ENCODE measurements at regions not wholly inside any gene's neighbourhood (a gene's known extent, or its start where the extent isn't known, plus 50 kb on each side); places are given as distances from the start of the nearest gene placed in this dataset.

- intact Hi-C loops (cut with micrococcal nuclease) = no loop called here
- Mint-ChIP-seq H3K27me3 (peaks cover 2% of the 10 kb centered on the region), H3K27ac (no peak overlapping the region), H3K4me3 (no peak overlapping the region), H3K36me3 (ENCODE audit: low read depth) (no peaks in the 10 kb centered on the region), H3K4me1 (ENCODE audit: low read depth) (no peaks in the 10 kb centered on the region), H3K9me3 (no peaks in the 10 kb centered on the region)
Observed at GRCh38 chr12:46105735-46106134, 115.4 kb upstream of the SCAF11 start.

- Mint-ChIP-seq H3K27ac (no peak overlapping the region), H3K27me3 (peaks cover 2% of the 10 kb centered on the region), H3K4me3 (no peak overlapping the region), H3K9me3 (peaks cover 2% of the 10 kb centered on the region), H3K36me3 (ENCODE audit: low read depth) (no peaks in the 10 kb centered on the region), H3K4me1 (ENCODE audit: low read depth) (no peaks in the 10 kb centered on the region)
- intact Hi-C loops (cut with micrococcal nuclease) = no loop called here
Observed at GRCh38 chr12:46103559-46104383, 113.4 kb upstream of the SCAF11 start.

GRCh38 chr12:46101485-46101869 lies 111.1 kb upstream of the SCAF11 start:
- intact Hi-C loops (cut with micrococcal nuclease) = no loop called here
- Mint-ChIP-seq H3K36me3 (ENCODE audit: low read depth) (no peaks in the 10 kb centered on the region), H3K27me3 (peaks cover 2% of the 10 kb centered on the region), H3K4me3 (no peak overlapping the region), H3K4me1 (ENCODE audit: low read depth) (no peaks in the 10 kb centered on the region), H3K27ac (no peak overlapping the region), H3K9me3 (peaks cover 25% of the 10 kb centered on the region)

GRCh38 chr12:46100551-46101484 lies 110.4 kb upstream of the SCAF11 start:
- intact Hi-C loops (cut with micrococcal nuclease) = no loop called here
- Mint-ChIP-seq H3K9me3 (peaks cover 32% of the 10 kb centered on the region), H3K4me1 (ENCODE audit: low read depth) (no peaks in the 10 kb centered on the region), H3K27me3 (peaks cover 2% of the 10 kb centered on the region), H3K4me3 (no peak overlapping the region), H3K27ac (no peak overlapping the region), H3K36me3 (ENCODE audit: low read depth) (no peaks in the 10 kb centered on the region)

- H3K36me3 Mint-ChIP-seq (ENCODE audit: low read depth) = no peaks in the 10 kb centered on the region
- H3K27ac Mint-ChIP-seq = no peak overlapping the region
- peaks cover 61% of the 10 kb centered on the region for H3K9me3 Mint-ChIP-seq
- H3K27me3 Mint-ChIP-seq = peaks cover 1% of the 10 kb centered on the region
- no peak overlapping the region for H3K4me3 Mint-ChIP-seq
- H3K4me1 Mint-ChIP-seq (ENCODE audit: low read depth) = no peaks in the 10 kb centered on the region
- intact Hi-C loops (cut with micrococcal nuclease) = no loop called here
Observed at GRCh38 chr12:46089414-46090162, 99.2 kb upstream of the SCAF11 start.

- Mint-ChIP-seq H3K36me3 (ENCODE audit: low read depth) (no peaks in the 10 kb centered on the region), H3K4me1 (ENCODE audit: low read depth) (no peaks in the 10 kb centered on the region)
- intact Hi-C loops (cut with micrococcal nuclease) = no loop called here
Observed at GRCh38 chr12:46087916-46088439, 97.6 kb upstream of the SCAF11 start.

GRCh38 chr12:46084666-46085631 lies 94.6 kb upstream of the SCAF11 start:
- Mint-ChIP-seq H3K4me3 (no peak overlapping the region), H3K27ac (no peak overlapping the region), H3K9me3 (peaks cover 59% of the 10 kb centered on the region), H3K27me3 (peaks cover 1% of the 10 kb centered on the region), H3K36me3 (ENCODE audit: low read depth) (no peaks in the 10 kb centered on the region), H3K4me1 (ENCODE audit: low read depth) (no peaks in the 10 kb centered on the region)
- intact Hi-C loops (cut with micrococcal nuclease) = no loop called here

More at GRCh38 chr12:46087916-46088439, 97.6 kb upstream of the SCAF11 start:
- H3K27me3 Mint-ChIP-seq = peaks cover 1% of the 10 kb centered on the region
- H3K27ac Mint-ChIP-seq = no peak overlapping the region
- peaks cover 75% of the 10 kb centered on the region for H3K9me3 Mint-ChIP-seq
- no peak overlapping the region for H3K4me3 Mint-ChIP-seq

GRCh38 chr12:46082490-46083200 lies 92.3 kb upstream of the SCAF11 start:
- Mint-ChIP-seq H3K36me3 (ENCODE audit: low read depth) (no peaks in the 10 kb centered on the region), H3K9me3 (peaks cover 61% of the 10 kb centered on the region), H3K27ac (no peak overlapping the region), H3K27me3 (peaks cover 1% of the 10 kb centered on the region), H3K4me3 (no peak overlapping the region), H3K4me1 (ENCODE audit: low read depth) (no peaks in the 10 kb centered on the region)
- intact Hi-C loops (cut with micrococcal nuclease) = no loop called here

- intact Hi-C loops (cut with micrococcal nuclease) = loop anchor here (2.0 kb wide), 1 partner anchor 947 kb away; no protein-coding TSS in a partner anchor
- H3K27me3 Mint-ChIP-seq = no peaks in the 10 kb centered on the region
Observed at GRCh38 chr12:46073321-46073720, 82.9 kb upstream of the SCAF11 start.

GRCh38 chr12:46071769-46072624 lies 81.6 kb upstream of the SCAF11 start:
- no peak overlapping the region for H3K4me3 Mint-ChIP-seq
- H3K27me3 Mint-ChIP-seq = no peaks in the 10 kb centered on the region
- H3K4me1 Mint-ChIP-seq (ENCODE audit: low read depth) = peaks cover 8% of the 10 kb centered on the region
- intact Hi-C loops (cut with micrococcal nuclease) = loop anchor here (2.0 kb wide), 1 partner anchor 949 kb away; no protein-coding TSS in a partner anchor
- H3K9me3 Mint-ChIP-seq = no peaks in the 10 kb centered on the region
- H3K27ac Mint-ChIP-seq = peak overlapping the region; percentile 62
- no peaks in the 10 kb centered on the region for H3K36me3 Mint-ChIP-seq (ENCODE audit: low read depth)

More at GRCh38 chr12:46073321-46073720, 82.9 kb upstream of the SCAF11 start:
- Mint-ChIP-seq H3K36me3 (ENCODE audit: low read depth) (no peaks in the 10 kb centered on the region), H3K4me1 (ENCODE audit: low read depth) (peaks cover 8% of the 10 kb centered on the region), H3K4me3 (no peak overlapping the region), H3K9me3 (peaks cover 10% of the 10 kb centered on the region), H3K27ac (no peak overlapping the region)

- no peak overlapping the region for H3K4me3 Mint-ChIP-seq
- intact Hi-C loops (cut with micrococcal nuclease) = no loop called here
- no peaks in the 10 kb centered on the region for H3K36me3 Mint-ChIP-seq (ENCODE audit: low read depth)
- no peaks in the 10 kb centered on the region for H3K27me3 Mint-ChIP-seq
- H3K9me3 Mint-ChIP-seq = no peaks in the 10 kb centered on the region
- H3K27ac Mint-ChIP-seq = no peak overlapping the region
- H3K4me1 Mint-ChIP-seq (ENCODE audit: low read depth) = peaks cover 8% of the 10 kb centered on the region
Observed at GRCh38 chr12:46071335-46071734, 81.0 kb upstream of the SCAF11 start.

All from dendritic cell treated with granulocyte-macrophage colony-stimulating factor and Interleukin-4, amounts not matched to agents 40 ng/mL and 50 ng/mL, for 4 days (primary cell).